GM12878 (cell line): ENCODE measurements at regions not wholly inside any gene's neighbourhood (a gene's known extent, or its start where the extent isn't known, plus 50 kb on each side); places are given as distances from the start of the nearest gene placed in this dataset.
A peak's percentile ranks its signal among the peaks of the same experiment; 100 is the strongest.

ENCODE experiments used
- ATF7 ChIP-seq: fragments of 450-650 bp; IDR thresholded peaks from 2 replicates; pipeline ENCODE4 v1.6.1; 2016; ENCODE audit warnings: low read depth, mild to moderate bottlenecking
- BHLHE40 ChIP-seq, 2 experiments: fragments of 450-650 bp in 1 of 2; IDR thresholded peaks; 2 replicates each; pipeline ENCODE4 v1.6.1; 2011 to 2017; ENCODE audit warnings: low read depth in 2 of 2, borderline replicate concordance in 1 of 2, improper control_type of control experiment in 1 of 2, low read length in 1 of 2, mild to moderate bottlenecking in 1 of 2
- CREB1 ChIP-seq: IDR thresholded peaks from 2 replicates; pipeline ENCODE4 v1.6.1; 2012; ENCODE audit warnings: low read depth, mild to moderate bottlenecking, inconsistent platforms
- DPF2 ChIP-seq: fragments of 450-650 bp; IDR thresholded peaks from 2 replicates; pipeline ENCODE4 v1.6.1; 2017; ENCODE audit warnings: mild to moderate bottlenecking
- E2F8 ChIP-seq: fragments of 450-650 bp; IDR thresholded peaks from 2 replicates; pipeline ENCODE4 v1.6.1; 2018; ENCODE audit warnings: mild to moderate bottlenecking, low read depth, moderate library complexity; ENCODE audit not compliant: partially characterized antibody
- ESRRA ChIP-seq: IDR thresholded peaks from 2 replicates; pipeline ENCODE4 v1.6.1; 2012; ENCODE audit warnings: mild to moderate bottlenecking, low read length, improper control_type of control experiment
- FOXK2 ChIP-seq: fragments of 450-650 bp; IDR thresholded peaks from 2 replicates; pipeline ENCODE4 v1.6.1; 2017; ENCODE audit warnings: mild to moderate bottlenecking, moderate library complexity
- GABPA ChIP-seq: IDR thresholded peaks from 2 replicates; pipeline ENCODE4 v1.6.1; 2014; ENCODE audit warnings: antibody characterized with exemption, low read depth, mild to moderate bottlenecking, inconsistent platforms
- IKZF1 ChIP-seq: fragments of 450-650 bp; conservative IDR thresholded peaks from 2 replicates; pipeline ENCODE4 v1.6.1; 2017; ENCODE audit warnings: antibody characterized with exemption, mild to moderate bottlenecking
- LARP7 ChIP-seq: fragments of 450-650 bp; IDR thresholded peaks from 2 replicates; pipeline ENCODE4 v1.6.1; 2017; ENCODE audit warnings: mild to moderate bottlenecking
- MTA2 ChIP-seq: fragments of 450-650 bp; IDR thresholded peaks from 2 replicates; pipeline ENCODE4 v1.6.1; 2016; ENCODE audit warnings: low read depth, mild to moderate bottlenecking, moderate library complexity
- MYB ChIP-seq: fragments of 150-350 bp; IDR thresholded peaks from 2 replicates; pipeline ENCODE4 v1.6.1; 2014; ENCODE audit warnings: mild to moderate bottlenecking, low read depth, low read length, borderline replicate concordance
- MYC ChIP-seq: IDR thresholded peaks from 2 replicates; pipeline ENCODE4 v1.6.1; 2011; ENCODE audit warnings: mild to moderate bottlenecking, low read length, moderate library complexity, inconsistent platforms; ENCODE audit not compliant: insufficient read depth, insufficient replicate concordance, insufficient read length, severe bottlenecking
- NBN ChIP-seq: fragments of 450-650 bp; IDR thresholded peaks from 2 replicates; pipeline ENCODE4 v1.6.1; 2016
- PRDM15 ChIP-seq: fragments of 450-650 bp; formaldehyde crosslinking; IDR thresholded peaks from 2 replicates; pipeline ENCODE4 v1.4.0; 2020; ENCODE audit warnings: mild to moderate bottlenecking, moderate library complexity
- RUNX3 ChIP-seq: IDR thresholded peaks from 2 replicates; pipeline ENCODE4 v1.6.1; 2012; ENCODE audit warnings: low read length, inconsistent platforms
- TARDBP ChIP-seq: IDR thresholded peaks from 2 replicates; pipeline ENCODE4 v1.6.1; 2016; ENCODE audit warnings: borderline replicate concordance
- TCF7 ChIP-seq: IDR thresholded peaks from 2 replicates; pipeline ENCODE4 v1.6.1; 2014; ENCODE audit warnings: antibody characterized with exemption, borderline replicate concordance
- YY1 ChIP-seq: IDR thresholded peaks from 2 replicates; pipeline ENCODE4 v1.6.1; 2011; ENCODE audit warnings: low read depth, mild to moderate bottlenecking, low read length
- ZNF384 ChIP-seq: IDR thresholded peaks from 2 replicates; pipeline ENCODE4 v1.6.1; 2012; ENCODE audit warnings: low read depth, mild to moderate bottlenecking, low read length, improper control_type of control experiment, borderline replicate concordance
- ZZZ3 ChIP-seq: IDR thresholded peaks from 2 replicates; pipeline ENCODE4 v1.6.1; 2011; ENCODE audit warnings: low read depth; ENCODE audit not compliant: control insufficient read depth, insufficient read length
- TF ChIP-seq, protein P1 (sequence below): IDR thresholded peaks from 2 replicates; pipeline ENCODE4 v1.6.1; 2012; ENCODE audit warnings: low read depth, low read length, improper control_type of control experiment
- TF ChIP-seq, protein P2 (sequence below): fragments of 450-650 bp; IDR thresholded peaks from 2 replicates; pipeline ENCODE4 v1.6.1; 2018; ENCODE audit warnings: borderline replicate concordance, mild to moderate bottlenecking; ENCODE audit not compliant: partially characterized antibody

DNA sequence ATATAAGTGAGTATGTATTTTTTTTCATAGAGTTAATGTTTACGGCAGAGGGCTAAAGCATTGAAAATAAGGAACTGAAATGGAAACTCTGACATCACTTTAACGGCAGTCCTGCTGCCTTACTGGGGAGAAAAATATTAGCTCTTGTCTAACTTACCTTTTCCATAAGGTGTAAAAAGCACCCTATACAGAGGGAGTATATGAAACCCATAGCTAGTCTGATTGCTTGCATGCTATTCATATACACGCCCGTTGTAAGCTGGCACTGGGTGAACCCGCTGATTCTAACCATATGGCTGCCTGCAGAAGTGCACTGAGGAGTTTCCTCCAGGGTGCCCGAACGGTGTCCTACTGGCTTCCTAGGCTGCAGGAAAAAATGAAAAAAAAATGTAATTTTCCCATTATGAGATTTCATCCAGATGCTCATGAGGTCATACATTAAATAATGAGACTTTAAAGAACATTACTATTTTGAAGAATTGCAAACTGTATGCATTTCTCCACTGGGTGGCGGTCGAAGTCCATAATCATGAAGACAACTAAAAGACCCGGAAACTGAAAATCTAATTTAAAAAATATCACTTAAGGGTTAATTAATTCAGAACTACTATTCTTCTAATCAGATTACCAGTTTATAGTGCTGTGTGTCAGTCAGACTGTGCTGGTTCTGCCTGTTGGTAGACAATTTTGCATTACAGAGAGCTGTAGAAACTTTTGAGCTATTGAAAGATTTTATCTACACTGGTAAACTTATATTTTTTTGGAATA is 144.7 kb downstream of the ALX1 start (continued):
- TF ChIP-seq PRDM15: no peak
- TF ChIP-seq RUNX3: peak; percentile 39; the same call in 1 of the 2 replicates
- no peak for TF ChIP-seq ESRRA
- TF ChIP-seq, protein P1, sequence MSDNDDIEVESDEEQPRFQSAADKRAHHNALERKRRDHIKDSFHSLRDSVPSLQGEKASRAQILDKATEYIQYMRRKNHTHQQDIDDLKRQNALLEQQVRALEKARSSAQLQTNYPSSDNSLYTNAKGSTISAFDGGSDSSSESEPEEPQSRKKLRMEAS: no peak
- TF ChIP-seq ATF7: peak; percentile 95
- peak; percentile 71 for TF ChIP-seq ZNF384
- TF ChIP-seq, protein P2, sequence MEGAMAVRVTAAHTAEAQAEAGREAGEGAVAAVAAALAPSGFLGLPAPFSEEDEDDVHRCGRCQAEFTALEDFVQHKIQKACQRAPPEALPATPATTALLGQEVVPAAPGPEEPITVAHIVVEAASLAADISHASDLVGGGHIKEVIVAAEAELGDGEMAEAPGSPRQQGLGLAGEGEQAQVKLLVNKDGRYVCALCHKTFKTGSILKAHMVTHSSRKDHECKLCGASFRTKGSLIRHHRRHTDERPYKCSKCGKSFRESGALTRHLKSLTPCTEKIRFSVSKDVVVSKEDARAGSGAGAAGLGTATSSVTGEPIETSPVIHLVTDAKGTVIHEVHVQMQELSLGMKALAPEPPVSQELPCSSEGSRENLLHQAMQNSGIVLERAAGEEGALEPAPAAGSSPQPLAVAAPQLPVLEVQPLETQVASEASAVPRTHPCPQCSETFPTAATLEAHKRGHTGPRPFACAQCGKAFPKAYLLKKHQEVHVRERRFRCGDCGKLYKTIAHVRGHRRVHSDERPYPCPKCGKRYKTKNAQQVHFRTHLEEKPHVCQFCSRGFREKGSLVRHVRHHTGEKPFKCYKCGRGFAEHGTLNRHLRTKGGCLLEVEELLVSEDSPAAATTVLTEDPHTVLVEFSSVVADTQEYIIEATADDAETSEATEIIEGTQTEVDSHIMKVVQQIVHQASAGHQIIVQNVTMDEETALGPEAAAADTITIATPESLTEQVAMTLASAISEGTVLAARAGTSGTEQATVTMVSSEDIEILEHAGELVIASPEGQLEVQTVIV: no peak
- TF ChIP-seq CREB1: peak; percentile 56; the same call in 1 of the 2 replicates
- no peak for TF ChIP-seq TARDBP
- TF ChIP-seq BHLHE40 (IDR thresholded peaks at IDR 0.05; ENCODE audit: borderline replicate concordance in 1 of 2, low read depth in 2 of 2, low read length in 1 of 2): no peak
- no peak for TF ChIP-seq YY1
- peak; percentile 56 for TF ChIP-seq MTA2
- no peak for TF ChIP-seq MYC
- TF ChIP-seq DPF2: peak; percentile 87
- 0 out of 2 replicates have a peak, but pooled peaks have one; percentile 42 for TF ChIP-seq TCF7
- no peak for TF ChIP-seq GABPA
- no peak for TF ChIP-seq LARP7
- 0 out of 2 replicates have a peak, but pooled peaks have one; percentile 34 for TF ChIP-seq NBN
- no peak for TF ChIP-seq ZZZ3
- TF ChIP-seq E2F8: no peak
- TF ChIP-seq MYB: peak; percentile 79
- TF ChIP-seq FOXK2: no peak
- TF ChIP-seq IKZF1: peak; percentile 60; the same call in 1 of the 2 replicates
